ENCODE measurements at regions not wholly inside any gene's neighbourhood (a gene's known extent, or its start where the extent isn't known, plus 50 kb on each side); places are given as distances from the start of the nearest gene placed in this dataset.

DNA sequence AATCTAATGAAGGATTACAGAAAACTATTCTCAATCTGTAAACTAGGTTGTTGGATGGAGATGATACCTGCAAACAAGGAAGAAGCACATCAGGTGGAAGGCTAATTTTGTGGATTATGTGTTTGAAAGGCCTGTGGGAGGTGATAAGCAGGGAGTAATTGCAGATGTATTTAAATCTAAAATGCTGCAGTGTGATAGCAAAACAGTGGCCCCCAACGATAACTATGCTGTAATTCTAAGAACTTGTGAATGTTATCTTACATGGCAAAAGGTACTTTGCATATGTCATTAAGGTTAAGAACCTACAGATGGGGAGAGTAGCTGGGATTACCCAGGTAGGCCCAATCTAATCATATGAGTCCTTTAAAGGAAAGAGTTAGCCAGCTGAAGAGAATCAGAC, 164.5 kb upstream of the AHR start:
- RAD21 ChIA-PET (ENCODE audit: unreplicated experiment) = interaction anchor here (1.7 kb wide), 1 partner anchor 25 kb away, joined by 8 read pairs; no protein-coding TSS in a partner anchor
- Histone ChIP-seq H3K4me2 (ENCODE audit: control insufficient read depth, insufficient read depth) (peak overlapping the region; percentile 61; the same call in 1 of the 2 replicates), H3K27me3 (replicated peaks in 1 of 2; ENCODE audit: control insufficient read depth in 2 of 2, insufficient read depth in 2 of 2, low read length in 1 of 2) (no peaks in the 10 kb centered on the region), H2AFZ (ENCODE audit: control insufficient read depth, low read depth, low read length) (no peak overlapping the region), H3K4me1 (ENCODE audit: control insufficient read depth, insufficient read depth, low read length) (peaks cover 16% of the 10 kb centered on the region), H3K9ac (ENCODE audit: control insufficient read depth, insufficient read depth, low read length) (no peak overlapping the region), H3K4me3 (no peak overlapping the region), H3K36me3 (ENCODE audit: control insufficient read depth in 2 of 2, insufficient read depth in 2 of 2, low read length in 1 of 2) (no peaks in the 10 kb centered on the region), H3K27ac (ENCODE audit: control insufficient read depth, insufficient read depth) (no peak overlapping the region), H3K9me3 (replicated peaks; ENCODE audit: control insufficient read depth, insufficient read depth, low read length) (no peaks in the 10 kb centered on the region), H3K79me2 (ENCODE audit: control insufficient read depth, insufficient read depth, low read length) (no peaks in the 10 kb centered on the region), H4K20me1 (ENCODE audit: control insufficient read depth, insufficient read depth) (no peaks in the 10 kb centered on the region)
- SMC1A ChIA-PET (ENCODE audit: uncharacterized antibody, unreplicated experiment) = interaction anchor here (0.9 to 1.9 kb wide), 6 partner anchors 8 to 267 kb away, joined by 3 to 7 read pairs (median 4); no protein-coding TSS in a partner anchor
- FAIRE-seq (no peak), ATAC-seq (peak; percentile 9; the same call in 1 of the 3 replicates), DNase-seq (ENCODE audit: low read depth, low spot score) (no peak)
- POLR2A ChIA-PET = no interaction called here
- WGBS (ENCODE audit: insufficient coverage, insufficient replicate concordance, low lambda C conversion rate, missing lambda C conversion rate) = 85% methylated on average over 1 of the region's 1 CpG
- intact Hi-C loops (cut with micrococcal nuclease; ENCODE audit: unreplicated experiment) (no loop called here), in situ Hi-C loops (cut with MboI) (no loop called here)
- no peak for TF ChIP-seq EED (IDR thresholded peaks at IDR 0.05; ENCODE audit: low read depth)
- TF ChIP-seq IKZF1 (conservative IDR thresholded peaks at IDR 0.05) = no peak
- no peak for TF ChIP-seq TCF12 (IDR thresholded peaks at IDR 0.05; ENCODE audit: low read depth, low read length)
- no peak for TF ChIP-seq TAF1 (IDR thresholded peaks at IDR 0.05; ENCODE audit: borderline replicate concordance, low read depth, low read length)
- TF ChIP-seq, protein P1, sequence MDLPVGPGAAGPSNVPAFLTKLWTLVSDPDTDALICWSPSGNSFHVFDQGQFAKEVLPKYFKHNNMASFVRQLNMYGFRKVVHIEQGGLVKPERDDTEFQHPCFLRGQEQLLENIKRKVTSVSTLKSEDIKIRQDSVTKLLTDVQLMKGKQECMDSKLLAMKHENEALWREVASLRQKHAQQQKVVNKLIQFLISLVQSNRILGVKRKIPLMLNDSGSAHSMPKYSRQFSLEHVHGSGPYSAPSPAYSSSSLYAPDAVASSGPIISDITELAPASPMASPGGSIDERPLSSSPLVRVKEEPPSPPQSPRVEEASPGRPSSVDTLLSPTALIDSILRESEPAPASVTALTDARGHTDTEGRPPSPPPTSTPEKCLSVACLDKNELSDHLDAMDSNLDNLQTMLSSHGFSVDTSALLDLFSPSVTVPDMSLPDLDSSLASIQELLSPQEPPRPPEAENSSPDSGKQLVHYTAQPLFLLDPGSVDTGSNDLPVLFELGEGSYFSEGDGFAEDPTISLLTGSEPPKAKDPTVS (IDR thresholded peaks at IDR 0.05; ENCODE audit: low read depth, low read length) = no peak
- no peak for TF ChIP-seq SUZ12 (IDR thresholded peaks at IDR 0.05; ENCODE audit: unreplicated experiment)
- TF ChIP-seq SIX5 (IDR thresholded peaks at IDR 0.05; ENCODE audit: low read depth, low read length, severe bottlenecking) = no peak
- TF ChIP-seq LARP7 (IDR thresholded peaks at IDR 0.05) = no peak
- no peak for TF ChIP-seq EZH2 (IDR thresholded peaks at IDR 0.05; ENCODE audit: borderline replicate concordance, control insufficient read depth, low read depth, low read length)
- TF ChIP-seq E2F4 (IDR thresholded peaks at IDR 0.05; ENCODE audit: low read depth, low read length) = no peak
- TF ChIP-seq, protein P2, sequence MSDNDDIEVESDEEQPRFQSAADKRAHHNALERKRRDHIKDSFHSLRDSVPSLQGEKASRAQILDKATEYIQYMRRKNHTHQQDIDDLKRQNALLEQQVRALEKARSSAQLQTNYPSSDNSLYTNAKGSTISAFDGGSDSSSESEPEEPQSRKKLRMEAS (IDR thresholded peaks at IDR 0.05; ENCODE audit: low read depth, low read length) = no peak
- no peak for TF ChIP-seq CHD2 (IDR thresholded peaks at IDR 0.05; ENCODE audit: borderline replicate concordance, low read depth, low read length)
- no TSS peak for BruUV-seq (replicated peaks)
- CTCF ChIA-PET = interaction anchor here (1.0 kb wide), 1 partner anchor 17 kb away, joined by 3 read pairs; no protein-coding TSS in a partner anchor
